H1 (cell line): ENCODE measurements at regions not wholly inside any gene's neighbourhood (a gene's known extent, or its start where the extent isn't known, plus 50 kb on each side); places are given as distances from the start of the nearest gene placed in this dataset.

Experiments
- CTCF ChIA-PET: fragments of 300-600 bp; sonication (Branson Sonifier 250); formaldehyde crosslinking; loops from one replicate; lab custom pipeline; 2021; ENCODE audit not compliant: partially characterized antibody; lab: Charles Lee
- POLR2A ChIA-PET: fragments of 300-600 bp; sonication (Branson Sonifier 250); formaldehyde crosslinking; loops from one replicate; lab custom pipeline; 2021; ENCODE audit warnings: inconsistent platforms; ENCODE audit not compliant: partially characterized antibody; lab: Charles Lee
- DNase-seq, 2 experiments: peaks; one replicate each; pipeline versions ENCODE4 v3.0.0 to v3.0.0-alpha.2; 2010 to 2022; ENCODE audit warnings: low spot score in 2 of 2, low read depth in 1 of 2, mixed read lengths in 1 of 2
- FAIRE-seq: peaks from 2 replicates; lab custom pipeline; 2011; peaks lifted over from hg19 to GRCh38; lab: Jason Lieb, UNC
- H2AFZ ChIP-seq: 2 replicates; pipeline ENCODE4 v1.8.1; 2012; ENCODE audit warnings: low read length, inconsistent platforms
- H2AK5ac ChIP-seq: 2 replicates; pipeline ENCODE4 v1.6.1; 2013; ENCODE audit warnings: low read depth, low read length
- H2BK120ac ChIP-seq: replicated peaks from 2 replicates; pipeline ENCODE3; 2013; ENCODE audit warnings: low read depth, low read length, inconsistent platforms
- H2BK12ac ChIP-seq: 2 replicates; pipeline ENCODE4 v1.6.1; 2013; ENCODE audit warnings: low read depth, low read length
- H2BK15ac ChIP-seq: 2 replicates; pipeline ENCODE4 v1.6.1; 2013; ENCODE audit warnings: low read length
- H2BK20ac ChIP-seq: 2 replicates; pipeline ENCODE4 v1.6.1; 2013; ENCODE audit warnings: low read length
- H2BK5ac ChIP-seq: 2 replicates; pipeline ENCODE4 v1.6.1; 2013; ENCODE audit warnings: low read depth, low read length
- H3K14ac ChIP-seq: 2 replicates; pipeline ENCODE4 v1.6.1; 2013; ENCODE audit warnings: inconsistent platforms; ENCODE audit not compliant: insufficient read length
- H3K18ac ChIP-seq: 2 replicates; pipeline ENCODE4 v1.6.1; 2013; ENCODE audit warnings: low read length; ENCODE audit errors: extremely low read depth
- H3K23ac ChIP-seq: 2 replicates; pipeline ENCODE4 v1.6.1; 2013; ENCODE audit warnings: inconsistent platforms; ENCODE audit not compliant: insufficient read length
- H3K23me2 ChIP-seq: 2 replicates; pipeline ENCODE4 v1.6.1; 2013; ENCODE audit warnings: low read depth, low read length
- H3K27ac ChIP-seq: 2 replicates; pipeline ENCODE4 v1.6.1; 2011; ENCODE audit warnings: low read depth, low read length, inconsistent platforms
- H3K27me3 ChIP-seq, 4 experiments: replicated peaks in 1 of 4; 1 replicate in 1 of 4; 2 replicates in 3 of 4; pipeline versions ENCODE4 v1.6.1 to v1.8.1; 2011 to 2013; ENCODE audit warnings: low read length in 3 of 4, mild to moderate bottlenecking in 3 of 4, inconsistent platforms in 2 of 4, mixed read lengths in 2 of 4, moderate library complexity in 1 of 4; ENCODE audit not compliant: control insufficient read depth in 3 of 4, insufficient read depth in 3 of 4; ENCODE audit errors: extremely low read depth in 1 of 4
- H3K36me3 ChIP-seq, 4 experiments: 2 replicates each; pipeline versions ENCODE4 v1.6.1 to v1.8.1; 2011 to 2013; ENCODE audit warnings: mild to moderate bottlenecking in 4 of 4, low read length in 3 of 4, moderate library complexity in 2 of 4, control low read depth in 1 of 4, inconsistent platforms in 1 of 4; ENCODE audit not compliant: insufficient read depth in 4 of 4, control insufficient read depth in 2 of 4
- H3K4ac ChIP-seq: replicated peaks from 2 replicates; pipeline ENCODE3; 2013; ENCODE audit warnings: low read length, low read depth, mixed read lengths, inconsistent platforms; ENCODE audit not compliant: insufficient read length
- H3K4me1 ChIP-seq, 4 experiments: replicated peaks in 1 of 4; 1 replicate in 1 of 4; 2 replicates in 3 of 4; pipeline versions ENCODE4 v1.6.1 to v1.8.1; 2011 to 2013; ENCODE audit warnings: low read length in 3 of 4, inconsistent platforms in 2 of 4, mixed read lengths in 1 of 4; ENCODE audit not compliant: insufficient read depth in 4 of 4, control insufficient read depth in 3 of 4
- H3K4me2 ChIP-seq, 2 experiments: 2 replicates each; pipeline versions ENCODE4 v1.6.1 to v1.8.1; 2011 to 2013; ENCODE audit warnings: low read depth in 2 of 2, low read length in 2 of 2, control low read depth in 1 of 2, inconsistent platforms in 1 of 2, mild to moderate bottlenecking in 1 of 2; ENCODE audit not compliant: insufficient read depth in 1 of 2
- H3K4me3 ChIP-seq, 4 experiments: fragments of 200-600, 300-600 bp in 1 of 4; sonication (generic), shearing (Covaris generic), sonication (Bioruptor Twin) in 1 of 4; 2 replicates each; pipeline versions ENCODE4 v1.5.1 to v1.8.1; 2011 to 2016; ENCODE audit warnings: low read length in 4 of 4, low read depth in 3 of 4, control low read depth in 2 of 4, inconsistent platforms in 2 of 4, mild to moderate bottlenecking in 2 of 4, mixed read lengths in 1 of 4, moderate library complexity in 1 of 4; ENCODE audit not compliant: insufficient read depth in 2 of 4; ENCODE audit errors: extremely low read depth in 1 of 4
- H3K56ac ChIP-seq: replicated peaks from 2 replicates; pipeline ENCODE3; 2013; ENCODE audit warnings: low read depth, mild to moderate bottlenecking, mixed read lengths, low read length, inconsistent platforms; ENCODE audit not compliant: insufficient read length
- H3K79me1 ChIP-seq: 2 replicates; pipeline ENCODE4 v1.6.1; 2013; ENCODE audit warnings: low read depth, low read length, control low read depth
- H3K79me2 ChIP-seq, 2 experiments: 2 replicates each; pipeline versions ENCODE4 v1.6.1 to v1.8.1; 2012 to 2013; ENCODE audit warnings: low read length in 2 of 2, mild to moderate bottlenecking in 2 of 2, inconsistent platforms in 1 of 2; ENCODE audit not compliant: insufficient read depth in 2 of 2, control insufficient read depth in 1 of 2
- H3K9ac ChIP-seq, 4 experiments: replicated peaks in 1 of 4; 1 replicate in 1 of 4; 2 replicates in 3 of 4; pipeline versions ENCODE4 v1.6.1 to v1.8.1; 2011 to 2013; ENCODE audit warnings: low read depth in 3 of 4, low read length in 3 of 4, control low read depth in 2 of 4, mild to moderate bottlenecking in 2 of 4, moderate library complexity in 2 of 4, inconsistent platforms in 1 of 4; ENCODE audit errors: extremely low read depth in 1 of 4
- H3K9me3 ChIP-seq, 2 experiments: 2 replicates each; pipeline versions ENCODE4 v1.6.1 to v1.8.1; 2012 to 2013; ENCODE audit warnings: mild to moderate bottlenecking in 2 of 2, moderate library complexity in 2 of 2, control low read depth in 1 of 2, inconsistent platforms in 1 of 2, low read depth in 1 of 2, low read length in 1 of 2, mixed read lengths in 1 of 2; ENCODE audit not compliant: insufficient read depth in 2 of 2
- H4K20me1 ChIP-seq, 2 experiments: replicated peaks in 1 of 2; 2 replicates each; pipeline versions ENCODE3 to v1.8.1; 2011 to 2013; ENCODE audit warnings: inconsistent platforms in 2 of 2, low read length in 2 of 2, mild to moderate bottlenecking in 1 of 2; ENCODE audit not compliant: insufficient read depth in 2 of 2, control insufficient read depth in 1 of 2
- H4K5ac ChIP-seq: 2 replicates; pipeline ENCODE4 v1.6.1; 2013; ENCODE audit warnings: low read length, low read depth, mixed read lengths, inconsistent platforms; ENCODE audit not compliant: insufficient read length
- H4K8ac ChIP-seq: 2 replicates; pipeline ENCODE4 v1.8.0; 2013; ENCODE audit warnings: mild to moderate bottlenecking, moderate library complexity, low read length, inconsistent platforms; ENCODE audit not compliant: insufficient read depth; ENCODE audit errors: extremely low read depth
- H4K91ac ChIP-seq: replicated peaks from 2 replicates; pipeline ENCODE3; 2013; ENCODE audit warnings: low read length, mixed read lengths, inconsistent platforms; ENCODE audit not compliant: insufficient read length
- BRCA1 ChIP-seq: IDR thresholded peaks from 2 replicates; pipeline ENCODE4 v1.6.1; 2012; ENCODE audit warnings: low read depth, low read length, improper control_type of control experiment
- CBX8 ChIP-seq: fragments of 300-800, 300-1000 bp; sonication (generic); IDR thresholded peaks from 2 replicates; pipeline ENCODE4 v1.7.1; 2016; ENCODE audit warnings: low read depth, low read length, borderline replicate concordance
- KDM4A ChIP-seq: IDR thresholded peaks from one replicate; pipeline ENCODE4 v1.7.1; 2012; ENCODE audit warnings: low read depth, mild to moderate bottlenecking, moderate library complexity, low read length, inconsistent platforms; ENCODE audit not compliant: severe bottlenecking
- MAFK ChIP-seq: IDR thresholded peaks from 2 replicates; pipeline ENCODE4 v1.6.1; 2012; ENCODE audit warnings: low read depth, mild to moderate bottlenecking, improper control_type of control experiment, low read length
- SIX5 ChIP-seq: IDR thresholded peaks from 2 replicates; pipeline ENCODE4 v1.6.1; 2011; ENCODE audit warnings: mild to moderate bottlenecking, low read depth, low read length
- WGBS, 2 experiments: shearing (Covaris generic) in 1 of 2; methylation state at CpG; one replicate each; pipeline versions ENCODE4 v1.1.6 to v1.1.7; 2013 to 2015; ENCODE audit warnings: low lambda C conversion rate in 2 of 2, mixed read lengths in 2 of 2, inconsistent platforms in 1 of 2, low coverage in 1 of 2, missing lambda C conversion rate in 1 of 2; ENCODE audit not compliant: insufficient replicate concordance in 2 of 2, insufficient coverage in 1 of 2, insufficient read length in 1 of 2; ENCODE audit errors: extremely low coverage in 1 of 2, missing lambda C conversion rate in 1 of 2; 5-methylcytosine and 5-hydroxymethylcytosine counted together
- TF ChIP-seq, protein P1 (sequence below): IDR thresholded peaks from 2 replicates; pipeline ENCODE4 v1.6.1; 2011; ENCODE audit warnings: low read length, improper control_type of control experiment

GRCh38 chr10:78165172-78165571 is 131.5 kb downstream of the RPS24 start:
- Histone ChIP-seq H3K23me2 (no peaks in the 10 kb centered on the region), H3K14ac (no peak overlapping the region), H2AK5ac (no peak overlapping the region), H3K4me2 (no peak overlapping the region), H4K20me1 (no peaks in the 10 kb centered on the region), H2BK20ac (no peak overlapping the region), H3K36me3 (no peaks in the 10 kb centered on the region), H4K8ac (no peak overlapping the region), H3K27ac (no peak overlapping the region), H3K27me3 (no peaks in the 10 kb centered on the region), H2BK5ac (no peak overlapping the region), H3K18ac (no peak overlapping the region), H3K4me3 (no peak overlapping the region), H3K79me2 (no peaks in the 10 kb centered on the region), H2BK12ac (no peak overlapping the region), H2BK120ac (no peak overlapping the region), H2AFZ (no peak overlapping the region), H3K9me3 (no peaks in the 10 kb centered on the region), H3K4me1 (no peaks in the 10 kb centered on the region), H3K4ac (no peak overlapping the region), H3K56ac (no peak overlapping the region), H3K9ac (no peak overlapping the region), H2BK15ac (no peak overlapping the region), H3K23ac (no peak overlapping the region), H4K91ac (no peak overlapping the region), H4K5ac (no peak overlapping the region), H3K79me1 (no peaks in the 10 kb centered on the region; the same call in 1 of the 2 replicates)
- no peak for DNase-seq
- ChIA-PET CTCF (interaction anchor here (1.0 to 2.0 kb wide), 5 partner anchors 14 to 118 kb away, joined by 3 to 16 read pairs (median 4); no protein-coding TSS in a partner anchor), POLR2A (interaction anchor here (0.8 to 1.0 kb wide), 2 partner anchors 123 to 136 kb away, joined by 3 read pairs; partner anchors contain the start of gene POLR3A)
- no peak for FAIRE-seq
- WGBS, 2 experiments: 94% methylated on average over 4 of the region's 4 CpGs; no CpG with 5 or more reads in 1 of the 2 experiments
- TF ChIP-seq SIX5 (no peak), MAFK (0 out of 2 replicates have a peak, but pooled peaks have one; percentile 28), CBX8 (no peak), KDM4A (no peak), BRCA1 (no peak)
- TF ChIP-seq, protein P1, sequence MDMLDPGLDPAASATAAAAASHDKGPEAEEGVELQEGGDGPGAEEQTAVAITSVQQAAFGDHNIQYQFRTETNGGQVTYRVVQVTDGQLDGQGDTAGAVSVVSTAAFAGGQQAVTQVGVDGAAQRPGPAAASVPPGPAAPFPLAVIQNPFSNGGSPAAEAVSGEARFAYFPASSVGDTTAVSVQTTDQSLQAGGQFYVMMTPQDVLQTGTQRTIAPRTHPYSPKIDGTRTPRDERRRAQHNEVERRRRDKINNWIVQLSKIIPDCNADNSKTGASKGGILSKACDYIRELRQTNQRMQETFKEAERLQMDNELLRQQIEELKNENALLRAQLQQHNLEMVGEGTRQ: no peak
- TF ChIP-seq, all 59 proteins: peak for 1
